ENCODE measurements at regions not wholly inside any gene's neighbourhood (a gene's known extent, or its start where the extent isn't known, plus 50 kb on each side); places are given as distances from the start of the nearest gene placed in this dataset.

GRCh38 chr3:176930942-176931341 lies 266.3 kb downstream of the TBL1XR1 start:
- Histone ChIP-seq H3K4me1 (peaks cover 0 to 9% (median 6%) of the 10 kb centered on the region in 3 donors), H3K27ac (no peak overlapping the region), H3K27me3 (no peaks in the 10 kb centered on the region), H3K9me3 (no peaks in the 10 kb centered on the region), H3K36me3 (no peaks in the 10 kb centered on the region), H3K4me3 (no peak overlapping the region)
- ATAC-seq: no peak
- TF ChIP-seq POLR2A (IDR thresholded peaks at IDR 0.05): no peak

GRCh38 chr3:176928582-176928931 lies 268.7 kb downstream of the TBL1XR1 start:
- TF ChIP-seq POLR2AphosphoS5 (IDR thresholded peaks at IDR 0.05) (no peak), EP300 (IDR thresholded peaks at IDR 0.05) (no peak)
- 45 to 63% methylated on average over 1 of the region's 1 CpG for WGBS, 2 donors (ENCODE audit: low coverage in 1 of 2)
- Histone ChIP-seq H3K4me3 (no peak overlapping the region), H3K9me3 (no peaks in the 10 kb centered on the region), H3K27me3 (no peaks in the 10 kb centered on the region), H3K4me1 (no peaks in the 10 kb centered on the region), H3K36me3 (no peaks in the 10 kb centered on the region), H3K27ac (no peak overlapping the region)
- ATAC-seq: no peak

- no peaks in the 10 kb centered on the region for H3K9me3 ChIP-seq
- no peaks in the 10 kb centered on the region for H3K4me1 ChIP-seq
- no peak overlapping the region for H3K27ac ChIP-seq
- no peak for TF ChIP-seq CTCF (IDR thresholded peaks at IDR 0.05)
- no peak for TF ChIP-seq EP300 (IDR thresholded peaks at IDR 0.05)
- TF ChIP-seq POLR2A (IDR thresholded peaks at IDR 0.05): no peak
- no peak for TF ChIP-seq POLR2AphosphoS5 (IDR thresholded peaks at IDR 0.05)
- no peaks in the 10 kb centered on the region for H3K27me3 ChIP-seq
- no peaks in the 10 kb centered on the region for H3K36me3 ChIP-seq
- no peak overlapping the region for H3K4me3 ChIP-seq
- ATAC-seq: no peak
- 80 to 87% methylated on average over 3 of the region's 3 CpGs for whole genome bisulfite sequencing, 2 donors (ENCODE audit: low coverage in 1 of 2)
Observed at GRCh38 chr3:176927706-176928581, 269.3 kb downstream of the TBL1XR1 start.

- no peaks in the 10 kb centered on the region for H3K9me3 ChIP-seq
- H3K4me1 ChIP-seq: no peaks in the 10 kb centered on the region
- H3K4me3 ChIP-seq: no peak overlapping the region
- H3K27me3 ChIP-seq: no peaks in the 10 kb centered on the region
- H3K27ac ChIP-seq: no peak overlapping the region
- TF ChIP-seq POLR2A (IDR thresholded peaks at IDR 0.05): no peak
- no peak for TF ChIP-seq EP300 (IDR thresholded peaks at IDR 0.05)
- no peak for TF ChIP-seq POLR2AphosphoS5 (IDR thresholded peaks at IDR 0.05)
- TF ChIP-seq CTCF (IDR thresholded peaks at IDR 0.05): no peak
- WGBS, 2 donors (ENCODE audit: low coverage in 1 of 2): 29 to 30% methylated on average over 2 to 3 of the region's 3 CpGs
- no peak for ATAC-seq
- H3K36me3 ChIP-seq: no peaks in the 10 kb centered on the region
Observed at GRCh38 chr3:176927280-176927679, 270.0 kb downstream of the TBL1XR1 start.

GRCh38 chr3:176926688-176927087 lies 270.6 kb downstream of the TBL1XR1 start:
- Histone ChIP-seq H3K9me3 (no peaks in the 10 kb centered on the region), H3K36me3 (no peaks in the 10 kb centered on the region), H3K27ac (no peak overlapping the region), H3K4me1 (no peaks in the 10 kb centered on the region), H3K27me3 (no peaks in the 10 kb centered on the region), H3K4me3 (no peak overlapping the region)
- ATAC-seq: no peak
- TF ChIP-seq POLR2AphosphoS5 (IDR thresholded peaks at IDR 0.05) (no peak), CTCF (IDR thresholded peaks at IDR 0.05) (no peak), EP300 (IDR thresholded peaks at IDR 0.05) (no peak), POLR2A (IDR thresholded peaks at IDR 0.05) (no peak)
- 94 to 100% methylated on average over 2 of the region's 2 CpGs for WGBS, 2 donors (ENCODE audit: low coverage in 1 of 2)

GRCh38 chr3:176926034-176926433 lies 271.2 kb downstream of the TBL1XR1 start:
- Histone ChIP-seq H3K4me3 (no peak overlapping the region), H3K9me3 (no peaks in the 10 kb centered on the region), H3K4me1 (no peaks in the 10 kb centered on the region), H3K36me3 (no peaks in the 10 kb centered on the region), H3K27me3 (no peaks in the 10 kb centered on the region), H3K27ac (no peak overlapping the region)
- 43 to 89% methylated on average over 3 of the region's 3 CpGs for WGBS, 2 donors (ENCODE audit: low coverage in 1 of 2)
- ATAC-seq: no peak
- TF ChIP-seq CTCF (IDR thresholded peaks at IDR 0.05): no peak
- TF ChIP-seq POLR2A (IDR thresholded peaks at IDR 0.05): no peak

Data from gastroesophageal sphincter (tissue), 4 donors.